WTC11 (cell line): ENCODE measurements at regions not wholly inside any gene's neighbourhood (a gene's known extent, or its start where the extent isn't known, plus 50 kb on each side); places are given as distances from the start of the nearest gene placed in this dataset.

Source experiments
- ATAC-seq: fragments of 200-7000 bp; cut with Tn5 transposase; 2 replicates; pipeline ENCODE4 v1.10.0; 2021; ENCODE audit warnings: mild to moderate bottlenecking, moderate library complexity
- CTCF ChIA-PET: fragments of 300-600 bp; sonication (Branson Sonifier 250); formaldehyde crosslinking; loops from one replicate; lab custom pipeline; 2021; ENCODE audit warnings: antibody characterized with exemption; lab: Charles Lee
- POLR2A ChIA-PET: fragments of 350-600 bp; sonication (Branson Sonifier 250); formaldehyde crosslinking; loops from one replicate; lab custom pipeline; 2021; ENCODE audit warnings: antibody characterized with exemption; lab: Charles Lee
- DNase-seq: peaks from one replicate; pipeline ENCODE4 v3.0.0; 2021; ENCODE audit warnings: low spot score
- H3K27ac Mint-ChIP-seq: 2 replicates; pipeline ENCODE4 v1.8.0; 2021; ENCODE audit warnings: mixed read lengths
- H3K27me3 Mint-ChIP-seq: 2 replicates; pipeline ENCODE4 v1.8.0; 2021; ENCODE audit warnings: low read depth, mild to moderate bottlenecking, moderate library complexity, mixed read lengths
- H3K36me3 Mint-ChIP-seq: 2 replicates; pipeline ENCODE4 v1.8.0; 2021; ENCODE audit warnings: mixed read lengths
- H3K4me1 Mint-ChIP-seq: 2 replicates; pipeline ENCODE4 v1.8.0; 2022; ENCODE audit warnings: mixed read lengths
- H3K4me3 Mint-ChIP-seq: 2 replicates; pipeline ENCODE4 v1.8.0; 2021; ENCODE audit warnings: mild to moderate bottlenecking, moderate library complexity, mixed read lengths
- H3K9me3 Mint-ChIP-seq: 2 replicates; pipeline ENCODE4 v1.8.0; 2021; ENCODE audit warnings: mixed read lengths
- ERG ChIP-seq: fragments of 250-450 bp; sonication (Bioruptor Pico); IDR thresholded peaks from 2 replicates; pipeline ENCODE4 v1.8.0; 2021; ENCODE audit warnings: mild to moderate bottlenecking
- HMGA2 ChIP-seq: fragments of 250-450 bp; sonication (Bioruptor Pico); IDR thresholded peaks from 2 replicates; pipeline ENCODE4 v1.4.0; 2021; ENCODE audit warnings: mild to moderate bottlenecking, moderate library complexity
- HMGXB4 ChIP-seq: sonication (generic); formaldehyde crosslinking; IDR thresholded peaks from 2 replicates; pipeline ENCODE4 v1.8.1; 2023; ENCODE audit warnings: mild to moderate bottlenecking, moderate library complexity, missing genetic modification reagents
- IRF1 ChIP-seq: sonication (generic); formaldehyde crosslinking; IDR thresholded peaks from 2 replicates; pipeline ENCODE4 v1.8.0; 2023; ENCODE audit warnings: missing genetic modification reagents
- IRF2 ChIP-seq: sonication (generic); formaldehyde crosslinking; IDR thresholded peaks from 2 replicates; pipeline ENCODE4 v1.8.0; 2022; ENCODE audit warnings: low read depth, missing genetic modification reagents, borderline replicate concordance
- KAT7 ChIP-seq: sonication (generic); formaldehyde crosslinking; IDR thresholded peaks from 2 replicates; pipeline ENCODE4 v1.8.1; 2023; ENCODE audit warnings: missing genetic modification reagents, mild to moderate bottlenecking, borderline replicate concordance
- MLX ChIP-seq: sonication (generic); formaldehyde crosslinking; IDR thresholded peaks from 2 replicates; pipeline ENCODE4 v1.8.1; 2023; ENCODE audit warnings: mild to moderate bottlenecking, missing genetic modification reagents, moderate library complexity
- MXD4 ChIP-seq: fragments of 250-450 bp; sonication (Bioruptor Pico); IDR thresholded peaks from 2 replicates; pipeline ENCODE4 v1.8.0; 2021; ENCODE audit warnings: mild to moderate bottlenecking, moderate library complexity, borderline replicate concordance
- NFYB ChIP-seq: sonication (generic); formaldehyde crosslinking; conservative IDR thresholded peaks from 2 replicates; pipeline ENCODE4 v1.8.0; 2022; ENCODE audit warnings: low read depth, missing genetic modification reagents
- NR3C1 ChIP-seq: sonication (generic); formaldehyde crosslinking; conservative IDR thresholded peaks from 2 replicates; pipeline ENCODE4 v1.8.1; 2023; ENCODE audit warnings: low read depth, mild to moderate bottlenecking, missing genetic modification reagents
- RELA ChIP-seq: sonication (generic); formaldehyde crosslinking; IDR thresholded peaks from 2 replicates; pipeline ENCODE4 v1.8.1; 2022; ENCODE audit warnings: missing genetic modification reagents, mild to moderate bottlenecking, borderline replicate concordance
- SMAD3 ChIP-seq: sonication (generic); formaldehyde crosslinking; IDR thresholded peaks from 2 replicates; pipeline ENCODE4 v1.8.0; 2022; ENCODE audit warnings: missing genetic modification reagents, mild to moderate bottlenecking, borderline replicate concordance
- SMAD4 ChIP-seq: sonication (generic); formaldehyde crosslinking; IDR thresholded peaks from 2 replicates; pipeline ENCODE4 v1.8.0; 2022; ENCODE audit warnings: mild to moderate bottlenecking, missing genetic modification reagents
- TP53 ChIP-seq: sonication (generic); formaldehyde crosslinking; IDR thresholded peaks from 2 replicates; pipeline ENCODE4 v1.8.1; 2023; ENCODE audit warnings: mild to moderate bottlenecking, missing genetic modification reagents
- ZNF219 ChIP-seq: sonication (generic); formaldehyde crosslinking; IDR thresholded peaks from 2 replicates; pipeline ENCODE4 v1.8.0; 2023; ENCODE audit warnings: missing genetic modification reagents, mild to moderate bottlenecking, borderline replicate concordance
- ZNF232 ChIP-seq: sonication (generic); formaldehyde crosslinking; IDR thresholded peaks from 2 replicates; pipeline ENCODE4 v1.8.0; 2022; ENCODE audit warnings: mild to moderate bottlenecking, missing genetic modification reagents
- ZNF416 ChIP-seq: fragments of 250-450 bp; sonication (Bioruptor Pico); IDR thresholded peaks from 2 replicates; pipeline ENCODE4 v1.9.0; 2021; ENCODE audit warnings: mild to moderate bottlenecking, inconsistent platforms
- TF ChIP-seq, protein P1 (sequence below): sonication (generic); formaldehyde crosslinking; IDR thresholded peaks from 2 replicates; pipeline ENCODE4 v1.8.0; 2022; ENCODE audit warnings: mild to moderate bottlenecking, missing genetic modification reagents
- TF ChIP-seq, protein P2 (sequence below): sonication (generic); formaldehyde crosslinking; IDR thresholded peaks from 2 replicates; pipeline ENCODE4 v1.8.0; 2022; ENCODE audit warnings: mild to moderate bottlenecking, missing genetic modification reagents
- TF ChIP-seq, protein P3 (sequence below): sonication (generic); formaldehyde crosslinking; IDR thresholded peaks from 2 replicates; pipeline ENCODE4 v1.8.1; 2022; ENCODE audit warnings: mild to moderate bottlenecking, moderate library complexity, missing genetic modification reagents
- TF ChIP-seq, protein P4 (sequence below): sonication (generic); formaldehyde crosslinking; IDR thresholded peaks from 2 replicates; pipeline ENCODE4 v1.8.1; 2022; ENCODE audit warnings: low read depth, mild to moderate bottlenecking, moderate library complexity, missing genetic modification reagents, borderline replicate concordance

DNA sequence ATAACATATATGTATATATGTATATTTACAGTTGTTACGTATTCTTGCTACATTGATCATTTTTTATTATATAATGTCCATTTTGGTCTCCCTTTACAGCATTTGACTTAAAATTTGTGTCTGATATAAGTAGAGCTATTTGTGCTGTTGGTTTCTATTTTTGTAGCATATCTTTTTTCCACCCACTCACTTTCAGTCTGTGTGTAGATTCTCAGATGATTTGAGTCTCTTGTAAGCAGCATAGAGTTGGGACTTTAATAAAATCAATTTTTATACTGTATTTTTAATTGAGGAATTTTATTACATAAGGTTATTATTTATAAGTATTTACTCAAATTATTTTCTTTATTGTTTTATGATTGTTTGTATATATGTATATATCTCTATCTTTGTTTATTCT is 1293.7 kb downstream of the TMEM121 start:
- DNase-seq: no peak
- Mint-ChIP-seq H3K27me3 (no peaks in the 10 kb centered on the region; the same call in 1 of the 2 replicates), H3K27ac (no peak overlapping the region), H3K9me3 (peaks cover 78% of the 10 kb centered on the region), H3K4me1 (no peaks in the 10 kb centered on the region), H3K4me3 (no peak overlapping the region), H3K36me3 (peaks cover 54% of the 10 kb centered on the region)
- ATAC-seq: no peak
- ChIA-PET POLR2A (no interaction called here), CTCF (no interaction called here)
- TF ChIP-seq MLX (CRISPR knock-in tag): no peak
- TF ChIP-seq, protein P1, sequence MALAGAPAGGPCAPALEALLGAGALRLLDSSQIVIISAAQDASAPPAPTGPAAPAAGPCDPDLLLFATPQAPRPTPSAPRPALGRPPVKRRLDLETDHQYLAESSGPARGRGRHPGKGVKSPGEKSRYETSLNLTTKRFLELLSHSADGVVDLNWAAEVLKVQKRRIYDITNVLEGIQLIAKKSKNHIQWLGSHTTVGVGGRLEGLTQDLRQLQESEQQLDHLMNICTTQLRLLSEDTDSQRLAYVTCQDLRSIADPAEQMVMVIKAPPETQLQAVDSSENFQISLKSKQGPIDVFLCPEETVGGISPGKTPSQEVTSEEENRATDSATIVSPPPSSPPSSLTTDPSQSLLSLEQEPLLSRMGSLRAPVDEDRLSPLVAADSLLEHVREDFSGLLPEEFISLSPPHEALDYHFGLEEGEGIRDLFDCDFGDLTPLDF (CRISPR knock-in tag): no peak
- TF ChIP-seq IRF2 (CRISPR knock-in tag): no peak
- TF ChIP-seq MXD4 (CRISPR knock-in tag): no peak
- TF ChIP-seq KAT7: no peak
- TF ChIP-seq SMAD3: no peak
- no peak for TF ChIP-seq HMGXB4 (CRISPR knock-in tag)
- no peak for TF ChIP-seq RELA
- no peak for TF ChIP-seq ZNF416 (CRISPR knock-in tag)
- no peak for TF ChIP-seq HMGA2
- TF ChIP-seq SMAD4 (CRISPR knock-in tag): no peak

GRCh38 chr14:106821119-106821518 is 1294.7 kb downstream of the TMEM121 start:
- CTCF ChIA-PET: interaction anchor here (1.5 kb wide), 1 partner anchor 10 kb away, joined by 4 read pairs; no protein-coding TSS in a partner anchor
- H3K9me3 Mint-ChIP-seq: peaks cover 75% of the 10 kb centered on the region

More at GRCh38 chr14:106821119-106821518, 1294.7 kb downstream of the TMEM121 start:
- no peaks in the 10 kb centered on the region; the same call in 1 of the 2 replicates for H3K27me3 Mint-ChIP-seq
- H3K4me3 Mint-ChIP-seq: no peak overlapping the region
- ATAC-seq: no peak
- H3K36me3 Mint-ChIP-seq: peaks cover 54% of the 10 kb centered on the region
- no peak overlapping the region for H3K27ac Mint-ChIP-seq
- H3K4me1 Mint-ChIP-seq: no peaks in the 10 kb centered on the region
- POLR2A ChIA-PET: no interaction called here
- TF ChIP-seq NR3C1 (CRISPR knock-in tag): no peak
- no peak for TF ChIP-seq IRF1 (CRISPR knock-in tag)
- no peak for TF ChIP-seq ERG (CRISPR knock-in tag)
- TF ChIP-seq, protein P2, sequence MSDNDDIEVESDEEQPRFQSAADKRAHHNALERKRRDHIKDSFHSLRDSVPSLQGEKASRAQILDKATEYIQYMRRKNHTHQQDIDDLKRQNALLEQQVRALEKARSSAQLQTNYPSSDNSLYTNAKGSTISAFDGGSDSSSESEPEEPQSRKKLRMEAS (CRISPR knock-in tag): no peak
- TF ChIP-seq SMAD3: no peak
- TF ChIP-seq TP53 (CRISPR knock-in tag): no peak
- no peak for TF ChIP-seq ZNF232
- TF ChIP-seq, protein P3, sequence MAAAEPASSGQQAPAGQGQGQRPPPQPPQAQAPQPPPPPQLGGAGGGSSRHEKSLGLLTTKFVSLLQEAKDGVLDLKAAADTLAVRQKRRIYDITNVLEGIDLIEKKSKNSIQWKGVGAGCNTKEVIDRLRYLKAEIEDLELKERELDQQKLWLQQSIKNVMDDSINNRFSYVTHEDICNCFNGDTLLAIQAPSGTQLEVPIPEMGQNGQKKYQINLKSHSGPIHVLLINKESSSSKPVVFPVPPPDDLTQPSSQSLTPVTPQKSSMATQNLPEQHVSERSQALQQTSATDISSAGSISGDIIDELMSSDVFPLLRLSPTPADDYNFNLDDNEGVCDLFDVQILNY (CRISPR knock-in tag): no peak
- no peak for TF ChIP-seq ZNF219 (CRISPR knock-in tag)
- TF ChIP-seq, protein P4, sequence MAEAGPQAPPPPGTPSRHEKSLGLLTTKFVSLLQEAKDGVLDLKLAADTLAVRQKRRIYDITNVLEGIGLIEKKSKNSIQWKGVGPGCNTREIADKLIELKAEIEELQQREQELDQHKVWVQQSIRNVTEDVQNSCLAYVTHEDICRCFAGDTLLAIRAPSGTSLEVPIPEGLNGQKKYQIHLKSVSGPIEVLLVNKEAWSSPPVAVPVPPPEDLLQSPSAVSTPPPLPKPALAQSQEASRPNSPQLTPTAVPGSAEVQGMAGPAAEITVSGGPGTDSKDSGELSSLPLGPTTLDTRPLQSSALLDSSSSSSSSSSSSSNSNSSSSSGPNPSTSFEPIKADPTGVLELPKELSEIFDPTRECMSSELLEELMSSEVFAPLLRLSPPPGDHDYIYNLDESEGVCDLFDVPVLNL: no peak
- no peak for TF ChIP-seq NFYB (CRISPR knock-in tag)
- TF ChIP-seq, all 79 proteins: peak for 0
- no peak for DNase-seq
